ENCODE measurements at regions not wholly inside any gene's neighbourhood (a gene's known extent, or its start where the extent isn't known, plus 50 kb on each side); places are given as distances from the start of the nearest gene placed in this dataset.

DNA sequence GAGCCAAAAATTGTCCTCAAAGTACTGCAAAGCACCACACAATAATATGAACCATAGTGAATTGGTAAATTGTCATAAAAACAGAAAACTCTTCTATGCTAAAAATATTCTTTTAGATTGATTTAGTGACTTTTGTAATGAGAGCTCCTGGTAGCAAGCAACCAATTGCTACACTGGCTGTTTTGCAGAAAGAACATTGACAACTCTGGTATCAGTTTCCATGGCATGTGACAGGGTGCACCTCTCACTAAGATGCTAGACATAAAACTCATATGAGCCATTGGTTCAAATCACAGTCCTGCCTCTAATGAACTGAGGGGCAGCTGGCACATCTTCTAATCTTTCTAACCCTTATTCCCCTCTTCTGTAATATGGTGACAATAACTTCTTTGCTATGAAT, 212.2 kb downstream of the HS3ST1 start:
- in situ Hi-C loops (cut with MboI; ENCODE audit: low sequenced_read_pairs), result no loop called here
- no peak overlapping the region for H4K91ac ChIP-seq (ENCODE audit: insufficient read depth, low read depth, low read length)
- DNase-seq (no peak), ATAC-seq (ENCODE audit: low read depth) (no peak)
- H2AK9ac ChIP-seq (replicated peaks; ENCODE audit: low read depth, low read length, poor library complexity), result no peak overlapping the region
- no peak overlapping the region for H3K56ac ChIP-seq (ENCODE audit: extremely low read depth, insufficient read depth, low read length)
- ChIA-PET CTCF (no interaction called here), POLR2A (ENCODE audit: unreplicated experiment) (no interaction called here)
- no peak overlapping the region for H4K5ac ChIP-seq (ENCODE audit: low read depth, low read length)
- no peaks in the 10 kb centered on the region for H3K4me1 ChIP-seq (ENCODE audit: control insufficient read depth, insufficient read depth, low read length)
- H2AFZ ChIP-seq (replicated peaks; ENCODE audit: low read length, poor library complexity), result no peak overlapping the region
- no peak overlapping the region for H3K14ac ChIP-seq (replicated peaks; ENCODE audit: low read depth, low read length)
- H3K4me3 ChIP-seq (ENCODE audit: insufficient read depth, low read depth, low read length), result no peak overlapping the region
- no peaks in the 10 kb centered on the region for H3K79me1 ChIP-seq (ENCODE audit: low read depth in 1 of 2, low read length in 2 of 2)
- H2BK20ac ChIP-seq (ENCODE audit: low read depth, low read length), result no peak overlapping the region
- no peaks in the 10 kb centered on the region for H3K36me3 ChIP-seq (ENCODE audit: control insufficient read depth, insufficient read depth, low read length)
- no peak overlapping the region for H2AK5ac ChIP-seq (ENCODE audit: low read depth, low read length)
- no peak overlapping the region for H2BK120ac ChIP-seq (ENCODE audit: low read depth, low read length)
- no peaks in the 10 kb centered on the region for H3K9me1 ChIP-seq (ENCODE audit: insufficient read depth, low read length)
- H3K27ac ChIP-seq (ENCODE audit: insufficient read depth, low read length), result no peak overlapping the region
- no peaks in the 10 kb centered on the region for H4K20me1 ChIP-seq (ENCODE audit: insufficient read depth, low read length)
- no peak overlapping the region for H3K18ac ChIP-seq (ENCODE audit: low read depth, low read length)
- H3K4me2 ChIP-seq (ENCODE audit: low read depth, low read length), result no peak overlapping the region
- H4K8ac ChIP-seq (ENCODE audit: low read depth in 2 of 2, low read length in 2 of 2), result no peak overlapping the region
- intact Hi-C loops (cut with micrococcal nuclease), result no loop called here
- no peaks in the 10 kb centered on the region for H3K27me3 ChIP-seq (ENCODE audit: control insufficient read depth, insufficient read depth, low read length)
- H3K23ac ChIP-seq (ENCODE audit: low read depth, low read length), result no peak overlapping the region
- H3K9me3 ChIP-seq (ENCODE audit: control insufficient read depth, insufficient read depth, low read length), result 0 out of 2 replicates have a peak, but pooled peaks cover 3% of the 10 kb centered on the region
- no peak for TF ChIP-seq NFE2L2 (IDR thresholded peaks at IDR 0.05; ENCODE audit: low read depth, low read length)
- TF ChIP-seq POLR2A (IDR thresholded peaks at IDR 0.05; ENCODE audit: low read depth, low read length), result no peak
- no peak for TF ChIP-seq MAZ (IDR thresholded peaks at IDR 0.05; ENCODE audit: borderline replicate concordance, low read depth, low read length)
- TF ChIP-seq, protein P1, sequence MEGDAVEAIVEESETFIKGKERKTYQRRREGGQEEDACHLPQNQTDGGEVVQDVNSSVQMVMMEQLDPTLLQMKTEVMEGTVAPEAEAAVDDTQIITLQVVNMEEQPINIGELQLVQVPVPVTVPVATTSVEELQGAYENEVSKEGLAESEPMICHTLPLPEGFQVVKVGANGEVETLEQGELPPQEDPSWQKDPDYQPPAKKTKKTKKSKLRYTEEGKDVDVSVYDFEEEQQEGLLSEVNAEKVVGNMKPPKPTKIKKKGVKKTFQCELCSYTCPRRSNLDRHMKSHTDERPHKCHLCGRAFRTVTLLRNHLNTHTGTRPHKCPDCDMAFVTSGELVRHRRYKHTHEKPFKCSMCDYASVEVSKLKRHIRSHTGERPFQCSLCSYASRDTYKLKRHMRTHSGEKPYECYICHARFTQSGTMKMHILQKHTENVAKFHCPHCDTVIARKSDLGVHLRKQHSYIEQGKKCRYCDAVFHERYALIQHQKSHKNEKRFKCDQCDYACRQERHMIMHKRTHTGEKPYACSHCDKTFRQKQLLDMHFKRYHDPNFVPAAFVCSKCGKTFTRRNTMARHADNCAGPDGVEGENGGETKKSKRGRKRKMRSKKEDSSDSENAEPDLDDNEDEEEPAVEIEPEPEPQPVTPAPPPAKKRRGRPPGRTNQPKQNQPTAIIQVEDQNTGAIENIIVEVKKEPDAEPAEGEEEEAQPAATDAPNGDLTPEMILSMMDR (conservative IDR thresholded peaks at IDR 0.05; ENCODE audit: low read depth, low read length), result no peak
- no peak for TF ChIP-seq CEBPB (IDR thresholded peaks at IDR 0.05; ENCODE audit: low read depth, low read length)
- no peak for TF ChIP-seq MAFK (IDR thresholded peaks at IDR 0.05; ENCODE audit: low read depth, low read length)
- TF ChIP-seq, protein P2, sequence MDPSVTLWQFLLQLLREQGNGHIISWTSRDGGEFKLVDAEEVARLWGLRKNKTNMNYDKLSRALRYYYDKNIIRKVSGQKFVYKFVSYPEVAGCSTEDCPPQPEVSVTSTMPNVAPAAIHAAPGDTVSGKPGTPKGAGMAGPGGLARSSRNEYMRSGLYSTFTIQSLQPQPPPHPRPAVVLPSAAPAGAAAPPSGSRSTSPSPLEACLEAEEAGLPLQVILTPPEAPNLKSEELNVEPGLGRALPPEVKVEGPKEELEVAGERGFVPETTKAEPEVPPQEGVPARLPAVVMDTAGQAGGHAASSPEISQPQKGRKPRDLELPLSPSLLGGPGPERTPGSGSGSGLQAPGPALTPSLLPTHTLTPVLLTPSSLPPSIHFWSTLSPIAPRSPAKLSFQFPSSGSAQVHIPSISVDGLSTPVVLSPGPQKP (IDR thresholded peaks at IDR 0.05; ENCODE audit: borderline replicate concordance, low read depth, low read length), result no peak
- TF ChIP-seq FOS (IDR thresholded peaks at IDR 0.05; ENCODE audit: low read depth, low read length), result no peak
- no peak for TF ChIP-seq MXI1 (IDR thresholded peaks at IDR 0.05; ENCODE audit: borderline replicate concordance, low read depth, low read length)
- TF ChIP-seq BHLHE40 (IDR thresholded peaks at IDR 0.05; ENCODE audit: low read depth, low read length), result no peak
- TF ChIP-seq RCOR1 (IDR thresholded peaks at IDR 0.05; ENCODE audit: insufficient replicate concordance, low read length), result no peak
- TF ChIP-seq RFX5 (IDR thresholded peaks at IDR 0.05; ENCODE audit: low read depth, low read length), result no peak
- dilution Hi-C loops (cut with HindIII; ENCODE audit: low sequenced_read_pairs, unreplicated experiment), result no loop called here
- no peak overlapping the region for H3K9ac ChIP-seq (ENCODE audit: low read depth, low read length)
- H2BK15ac ChIP-seq (ENCODE audit: low read depth, low read length), result no peak overlapping the region
- no peak overlapping the region for H3K4ac ChIP-seq (ENCODE audit: low read depth, low read length)
- H2BK5ac ChIP-seq (ENCODE audit: low read depth, low read length, poor library complexity, severe bottlenecking), result no peak overlapping the region
- BruUV-seq (replicated peaks), result no TSS peak

All from IMR-90 (cell line).